Tibial nerve (tissue), 4 donors: ENCODE measurements at regions not wholly inside any gene's neighbourhood (a gene's known extent, or its start where the extent isn't known, plus 50 kb on each side); places are given as distances from the start of the nearest gene placed in this dataset.

Experiments
- EP300 ChIP-seq, 2 donors: sonication (generic); formaldehyde crosslinking; IDR thresholded peaks; one replicate each; pipeline ENCODE4 v1.6.1; 2017; ENCODE audit warnings: antibody characterized with exemption in 2 of 2, mild to moderate bottlenecking in 1 of 2
- POLR2A ChIP-seq, 2 donors: fragments of 450-650 bp; IDR thresholded peaks; one replicate each; pipeline ENCODE4 v1.6.1; 2017; ENCODE audit warnings: antibody characterized with exemption in 2 of 2, mild to moderate bottlenecking in 2 of 2, moderate library complexity in 2 of 2
- TF ChIP-seq, protein P1 (sequence below), 5 experiments: fragments of 200-600 bp in 3 of 5; fragments of 450-650 bp in 2 of 5; sonication (generic) in 3 of 5; IDR thresholded peaks; one replicate each; pipeline ENCODE4 v1.5.1; 2016 to 2019; ENCODE audit warnings: antibody characterized with exemption in 5 of 5, mild to moderate bottlenecking in 3 of 5, moderate library complexity in 2 of 5

- TF ChIP-seq, protein P1, sequence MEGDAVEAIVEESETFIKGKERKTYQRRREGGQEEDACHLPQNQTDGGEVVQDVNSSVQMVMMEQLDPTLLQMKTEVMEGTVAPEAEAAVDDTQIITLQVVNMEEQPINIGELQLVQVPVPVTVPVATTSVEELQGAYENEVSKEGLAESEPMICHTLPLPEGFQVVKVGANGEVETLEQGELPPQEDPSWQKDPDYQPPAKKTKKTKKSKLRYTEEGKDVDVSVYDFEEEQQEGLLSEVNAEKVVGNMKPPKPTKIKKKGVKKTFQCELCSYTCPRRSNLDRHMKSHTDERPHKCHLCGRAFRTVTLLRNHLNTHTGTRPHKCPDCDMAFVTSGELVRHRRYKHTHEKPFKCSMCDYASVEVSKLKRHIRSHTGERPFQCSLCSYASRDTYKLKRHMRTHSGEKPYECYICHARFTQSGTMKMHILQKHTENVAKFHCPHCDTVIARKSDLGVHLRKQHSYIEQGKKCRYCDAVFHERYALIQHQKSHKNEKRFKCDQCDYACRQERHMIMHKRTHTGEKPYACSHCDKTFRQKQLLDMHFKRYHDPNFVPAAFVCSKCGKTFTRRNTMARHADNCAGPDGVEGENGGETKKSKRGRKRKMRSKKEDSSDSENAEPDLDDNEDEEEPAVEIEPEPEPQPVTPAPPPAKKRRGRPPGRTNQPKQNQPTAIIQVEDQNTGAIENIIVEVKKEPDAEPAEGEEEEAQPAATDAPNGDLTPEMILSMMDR (IDR thresholded peaks at IDR 0.05): no peak
- no peak for TF ChIP-seq POLR2A (IDR thresholded peaks at IDR 0.05)
- no peak for TF ChIP-seq EP300 (IDR thresholded peaks at IDR 0.05)
These were observed 192.6 kb upstream of the SLC24A3 start for GRCh38 chr20:19019734-19020364.
